Body of pancreas (tissue), 4 donors: ENCODE measurements at regions not wholly inside any gene's neighbourhood (a gene's known extent, or its start where the extent isn't known, plus 50 kb on each side); places are given as distances from the start of the nearest gene placed in this dataset.

ENCODE experiments used
- POLR2A ChIP-seq, 3 donors: fragments of 450-650 bp; IDR thresholded peaks; one replicate each; pipeline ENCODE4 v1.6.1; 2016; ENCODE audit warnings: antibody characterized with exemption in 3 of 3, mild to moderate bottlenecking in 2 of 3
- TF ChIP-seq, protein P1 (sequence below), 7 experiments: fragments of 450-650 bp in 4 of 7; fragments of 200-600 bp in 3 of 7; sonication (generic) in 3 of 7; IDR thresholded peaks; one replicate each; pipeline ENCODE4 v1.5.1; 2016 to 2019; ENCODE audit warnings: antibody characterized with exemption in 7 of 7

DNA sequence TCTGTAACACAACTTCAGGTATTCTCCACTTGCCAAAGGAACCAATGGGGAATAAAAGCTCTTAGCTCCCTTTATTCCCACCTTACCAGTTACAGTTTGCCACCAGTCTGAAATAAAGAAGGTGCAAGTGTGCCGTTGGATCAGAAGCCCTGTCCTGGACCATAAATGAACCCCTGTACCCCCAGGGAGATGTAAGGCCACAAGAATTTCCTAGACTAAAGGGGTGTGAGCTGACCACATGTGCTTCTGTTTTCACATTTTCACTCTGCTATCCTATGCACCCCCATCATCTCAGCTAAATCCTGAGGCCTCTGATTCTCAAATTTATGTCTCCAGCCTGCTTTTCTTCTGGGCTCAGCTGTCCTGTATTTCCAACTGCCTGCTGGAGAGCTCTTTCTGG, 221.2 kb downstream of the SPRY1 start:
- TF ChIP-seq POLR2A (IDR thresholded peaks at IDR 0.05) = no peak
- TF ChIP-seq, protein P1, sequence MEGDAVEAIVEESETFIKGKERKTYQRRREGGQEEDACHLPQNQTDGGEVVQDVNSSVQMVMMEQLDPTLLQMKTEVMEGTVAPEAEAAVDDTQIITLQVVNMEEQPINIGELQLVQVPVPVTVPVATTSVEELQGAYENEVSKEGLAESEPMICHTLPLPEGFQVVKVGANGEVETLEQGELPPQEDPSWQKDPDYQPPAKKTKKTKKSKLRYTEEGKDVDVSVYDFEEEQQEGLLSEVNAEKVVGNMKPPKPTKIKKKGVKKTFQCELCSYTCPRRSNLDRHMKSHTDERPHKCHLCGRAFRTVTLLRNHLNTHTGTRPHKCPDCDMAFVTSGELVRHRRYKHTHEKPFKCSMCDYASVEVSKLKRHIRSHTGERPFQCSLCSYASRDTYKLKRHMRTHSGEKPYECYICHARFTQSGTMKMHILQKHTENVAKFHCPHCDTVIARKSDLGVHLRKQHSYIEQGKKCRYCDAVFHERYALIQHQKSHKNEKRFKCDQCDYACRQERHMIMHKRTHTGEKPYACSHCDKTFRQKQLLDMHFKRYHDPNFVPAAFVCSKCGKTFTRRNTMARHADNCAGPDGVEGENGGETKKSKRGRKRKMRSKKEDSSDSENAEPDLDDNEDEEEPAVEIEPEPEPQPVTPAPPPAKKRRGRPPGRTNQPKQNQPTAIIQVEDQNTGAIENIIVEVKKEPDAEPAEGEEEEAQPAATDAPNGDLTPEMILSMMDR (IDR thresholded peaks at IDR 0.05) = no peak
